ENCODE measurements at regions not wholly inside any gene's neighbourhood (a gene's known extent, or its start where the extent isn't known, plus 50 kb on each side); places are given as distances from the start of the nearest gene placed in this dataset.

- no peak for DNase-seq
Observed at GRCh38 chr7:22586101-22586785, 86.3 kb upstream of the STEAP1B start.

- DNase-seq = no peak
Observed at GRCh38 chr7:22584179-22584578, 84.2 kb upstream of the STEAP1B start.

DNA sequence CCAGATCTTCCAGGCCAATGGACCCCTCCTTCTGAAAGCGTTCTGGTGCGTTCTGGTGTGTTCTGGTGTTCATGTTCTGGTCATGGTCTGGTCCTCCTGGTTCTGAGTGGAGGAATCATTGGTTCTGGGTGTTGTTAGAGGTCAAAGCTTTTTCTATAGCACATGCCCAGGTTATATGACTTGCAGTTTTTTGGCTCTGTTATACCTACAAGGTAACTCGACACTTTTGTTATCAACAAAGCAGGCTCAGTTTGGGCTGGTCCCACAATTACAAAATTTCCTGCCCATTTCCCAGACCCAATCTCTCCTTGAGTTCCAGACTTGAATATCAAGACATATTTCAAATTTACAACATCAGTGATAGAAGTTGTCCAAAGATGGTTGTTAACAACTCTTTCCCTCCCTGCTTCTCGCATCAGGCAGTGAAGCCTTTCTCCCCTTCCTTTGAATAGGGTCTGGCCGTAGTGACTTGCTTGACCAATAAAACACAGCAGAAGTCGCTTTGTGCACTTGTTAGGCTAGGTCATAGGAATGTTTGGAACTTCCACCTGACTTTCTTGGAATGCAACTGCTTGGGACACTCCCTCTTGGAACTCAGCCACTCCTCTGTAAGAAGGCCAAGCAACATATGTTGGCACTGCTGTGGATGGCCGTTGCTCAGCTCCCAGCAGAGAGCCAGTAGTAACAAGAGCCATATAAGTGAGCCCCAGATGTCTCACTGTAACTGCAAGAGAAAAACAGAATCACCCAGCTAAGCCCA lies 83.1 kb upstream of the STEAP1B start:
- DNase-seq = no peak

DNA sequence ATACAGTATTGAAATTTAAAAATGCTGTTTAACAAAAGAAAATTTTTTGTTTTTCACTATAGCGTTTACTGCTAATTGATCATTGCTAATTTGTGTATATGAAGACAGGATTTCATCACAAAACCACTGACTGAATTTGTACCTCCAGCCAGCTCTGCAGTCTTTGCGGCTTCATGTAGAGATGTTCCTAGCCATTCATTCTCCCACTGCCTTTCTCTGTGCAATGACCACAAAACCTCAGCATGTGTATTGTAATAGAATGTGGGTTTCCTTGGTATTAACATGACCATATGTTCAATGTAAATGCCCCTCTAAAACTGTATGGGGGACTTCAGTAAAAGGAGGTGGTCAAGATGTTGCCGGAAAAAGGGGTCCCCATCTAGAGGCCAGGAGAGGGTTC lies 81.1 kb upstream of the STEAP1B start:
- no peak for DNase-seq

DNA sequence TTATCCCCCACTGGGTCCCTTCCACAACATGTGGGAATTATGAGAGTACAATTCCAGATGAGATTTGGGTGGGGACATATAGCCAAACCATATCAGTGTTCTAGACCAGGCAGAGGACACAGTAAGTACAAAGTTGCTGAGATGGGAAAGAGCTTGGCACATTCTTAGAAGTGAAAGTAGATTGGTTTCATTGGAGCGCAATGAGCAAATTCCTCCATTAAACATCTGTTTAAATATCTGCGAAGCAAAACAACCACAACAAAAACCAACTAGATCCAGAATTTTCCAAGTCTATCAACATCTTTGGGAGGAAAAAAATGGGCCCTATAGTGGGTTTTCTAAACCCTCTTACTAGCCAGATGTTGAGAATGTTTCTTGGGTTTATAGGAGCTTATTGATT lies 80.0 kb upstream of the STEAP1B start:
- no peak for DNase-seq

DNA sequence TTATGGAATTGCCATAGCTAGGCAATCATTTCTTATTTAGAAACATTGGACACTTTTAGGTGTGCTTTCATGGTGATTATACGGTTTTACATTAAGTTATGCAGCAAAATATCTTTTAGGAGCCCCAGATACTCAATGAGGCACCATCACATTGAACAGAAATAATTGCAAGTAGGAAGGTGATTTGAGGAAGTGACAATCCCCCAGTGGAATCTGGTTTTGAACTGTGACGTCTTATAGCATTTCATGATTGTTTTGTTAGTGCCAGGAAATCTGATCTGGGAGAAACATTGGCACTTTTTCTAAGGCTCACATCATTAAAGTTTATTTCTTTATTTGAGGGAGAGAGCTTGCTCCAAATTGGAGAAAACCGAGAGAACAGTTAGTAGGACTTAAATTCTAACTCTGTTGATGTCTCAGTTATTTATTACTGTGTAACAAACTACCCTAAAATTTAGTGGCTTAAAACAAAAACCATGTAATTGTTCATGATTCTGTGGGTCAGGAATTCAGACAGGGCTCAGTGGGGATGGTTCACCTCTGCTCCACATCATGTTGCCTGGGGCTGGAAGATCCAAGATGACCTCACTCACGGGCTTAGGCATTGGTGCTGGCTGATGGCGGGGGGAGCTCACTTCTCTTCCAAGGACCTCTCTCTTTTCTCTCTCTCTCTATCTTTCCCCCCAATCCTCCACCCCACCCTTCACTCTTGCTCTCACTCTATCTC lies 78.2 kb upstream of the STEAP1B start:
- no peak for DNase-seq

DNA sequence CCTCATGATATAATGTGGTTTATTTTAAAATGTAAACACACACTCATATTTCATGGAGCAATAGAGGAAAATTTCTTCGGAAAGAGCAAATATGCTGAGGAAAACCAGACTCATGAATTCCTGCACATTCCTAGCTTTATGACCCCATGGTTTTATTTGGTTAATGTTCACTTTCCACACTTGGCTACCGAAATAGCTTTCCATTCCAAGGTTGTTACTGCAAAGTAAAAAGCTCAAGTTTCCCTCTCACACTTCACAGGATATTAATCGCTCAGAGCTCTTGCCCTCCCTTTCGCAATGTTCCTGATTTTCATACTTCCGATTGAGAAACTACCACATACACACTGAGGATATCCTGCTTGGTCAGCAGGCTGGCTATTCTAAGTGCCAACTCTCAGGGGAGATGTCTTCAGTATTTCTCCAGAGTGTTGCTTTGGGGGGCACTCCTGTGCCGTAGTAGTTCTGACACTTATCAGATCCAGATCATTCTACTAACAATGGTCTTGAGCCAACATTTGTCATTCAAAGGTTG lies 77.5 kb upstream of the STEAP1B start:
- DNase-seq = no peak

DNA sequence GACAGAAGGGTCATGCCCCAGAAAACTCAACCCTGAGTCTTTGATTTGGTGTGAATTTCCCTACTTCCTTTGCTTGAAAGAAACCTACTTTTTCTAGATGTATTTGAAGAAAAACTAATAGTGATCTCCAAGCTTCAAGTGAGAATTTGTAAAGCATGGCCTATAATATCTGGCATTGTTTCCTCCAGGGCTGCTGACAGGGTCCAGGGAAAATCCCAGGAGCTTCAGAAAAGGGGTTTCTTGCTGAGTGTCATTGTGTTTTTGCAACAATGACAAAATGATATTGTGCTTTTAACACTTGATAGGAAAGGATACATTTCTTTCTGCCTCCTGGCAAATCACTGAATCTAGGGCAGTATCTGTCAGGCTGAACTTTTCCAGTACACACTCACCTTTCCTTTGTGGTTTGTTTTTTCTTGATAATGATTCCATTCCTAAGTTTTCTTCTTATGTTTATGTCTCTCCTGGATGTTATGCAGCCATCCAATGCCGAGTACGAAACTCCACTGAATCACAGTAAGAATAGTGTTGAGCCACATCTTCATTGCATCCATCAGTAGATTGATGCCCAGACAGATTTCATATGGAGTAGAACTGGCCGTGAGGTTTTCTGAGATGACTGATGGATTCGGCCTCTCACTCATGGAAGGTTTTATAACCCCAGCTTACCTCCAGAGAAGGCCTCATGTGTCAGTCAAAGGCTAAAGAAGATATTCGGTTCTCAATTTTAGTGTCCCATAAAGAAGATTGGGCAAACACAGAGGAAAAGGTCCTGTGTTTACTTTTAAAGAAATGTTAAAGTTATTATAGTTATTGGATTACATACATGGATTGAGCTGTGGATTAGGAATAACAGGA lies 76.9 kb upstream of the STEAP1B start:
- DNase-seq = no peak

DNA sequence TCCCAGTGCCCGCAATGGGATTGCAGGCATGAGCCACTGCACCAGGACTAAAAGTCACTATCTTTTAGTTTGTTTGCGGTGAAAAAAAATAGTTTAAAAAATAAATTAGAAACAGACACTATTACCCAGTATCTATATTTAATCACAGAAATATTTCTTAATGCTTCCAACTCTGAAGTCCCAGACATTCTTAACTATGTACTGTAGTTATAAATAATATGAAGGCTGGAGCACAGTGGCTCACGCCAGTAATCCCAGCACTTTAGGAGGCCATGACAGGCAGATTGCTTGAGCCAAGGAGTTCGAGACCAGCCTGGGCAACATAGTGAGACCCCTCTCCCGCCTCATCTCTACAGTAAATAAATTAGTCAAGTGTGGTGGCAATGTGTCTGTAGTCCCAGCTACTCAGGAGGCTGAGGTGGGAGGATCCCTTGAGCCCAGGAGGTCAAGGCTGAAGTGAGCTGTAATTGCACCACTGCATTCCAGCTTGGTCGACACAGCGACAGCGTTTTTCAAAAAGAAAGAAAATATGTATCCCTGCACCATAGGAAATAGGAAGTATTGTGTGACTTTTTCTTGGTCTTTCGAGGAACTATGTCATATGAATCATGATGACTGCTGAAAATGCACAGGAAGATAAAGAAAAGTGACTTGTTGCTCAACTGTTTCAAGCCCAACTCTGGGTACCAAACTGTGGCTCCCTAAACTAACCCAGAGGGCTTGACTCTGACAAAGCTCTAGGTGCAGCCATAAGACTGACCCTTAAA lies 74.9 kb upstream of the STEAP1B start:
- DNase-seq = no peak

- no peak for DNase-seq
Observed at GRCh38 chr7:22572937-22573336, 72.9 kb upstream of the STEAP1B start.

- DNase-seq = no peak
Observed at GRCh38 chr7:22572292-22572691, 72.3 kb upstream of the STEAP1B start.

DNA sequence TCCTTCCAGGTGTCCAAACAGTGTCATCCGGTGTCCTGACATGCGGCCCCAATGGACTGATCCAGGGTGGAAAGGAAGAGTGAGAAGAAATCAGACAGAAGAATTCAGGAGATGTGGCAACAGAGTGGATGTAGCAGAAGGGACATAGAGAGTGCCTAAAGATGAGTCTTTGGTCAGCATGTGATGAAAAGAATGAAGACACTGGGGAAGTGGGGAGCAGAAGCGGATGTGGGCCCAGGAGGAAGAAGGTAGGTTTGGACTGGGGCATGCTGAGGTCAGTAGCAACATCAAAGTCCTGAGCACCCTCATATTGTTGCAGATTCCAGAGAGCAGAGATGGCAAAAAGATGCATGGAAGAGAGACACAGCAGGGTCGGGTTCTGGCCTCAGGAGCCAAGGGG lies 71.8 kb upstream of the STEAP1B start:
- no peak for DNase-seq

DNA sequence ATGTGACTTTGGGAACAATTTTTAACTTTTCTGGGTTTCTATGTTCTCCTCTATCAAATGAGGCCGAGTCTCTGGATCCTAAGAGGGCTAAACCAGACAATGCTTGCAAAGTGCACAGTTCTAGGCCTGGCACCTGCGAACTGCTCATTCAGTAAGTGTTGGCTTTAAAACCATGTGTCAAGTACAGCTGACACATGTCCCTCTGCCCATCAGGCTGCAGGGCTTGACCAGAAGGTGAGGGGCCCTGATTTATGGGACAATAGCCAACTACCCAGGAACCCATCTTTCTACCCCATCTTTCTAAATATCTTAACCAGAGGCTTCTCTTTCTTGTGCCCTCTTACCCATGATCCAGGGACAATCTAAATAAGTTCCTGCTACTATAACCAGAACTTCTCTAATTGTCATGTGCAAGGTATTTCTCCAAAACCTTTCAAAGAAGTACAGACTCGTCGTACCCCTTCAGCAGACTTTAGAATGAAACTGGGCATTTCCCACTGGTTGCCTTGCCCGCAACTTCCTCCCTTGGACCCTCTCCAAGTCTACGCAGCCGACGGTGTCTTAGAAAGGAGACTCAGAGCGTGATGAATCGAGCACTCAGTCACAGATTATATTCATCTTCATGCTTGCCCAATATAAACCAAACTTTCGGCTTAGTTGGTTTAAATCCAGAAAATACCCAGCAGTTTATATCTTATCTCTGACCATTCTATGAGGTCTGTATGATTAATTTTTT lies 69.8 kb upstream of the STEAP1B start:
- no peak for DNase-seq

DNA sequence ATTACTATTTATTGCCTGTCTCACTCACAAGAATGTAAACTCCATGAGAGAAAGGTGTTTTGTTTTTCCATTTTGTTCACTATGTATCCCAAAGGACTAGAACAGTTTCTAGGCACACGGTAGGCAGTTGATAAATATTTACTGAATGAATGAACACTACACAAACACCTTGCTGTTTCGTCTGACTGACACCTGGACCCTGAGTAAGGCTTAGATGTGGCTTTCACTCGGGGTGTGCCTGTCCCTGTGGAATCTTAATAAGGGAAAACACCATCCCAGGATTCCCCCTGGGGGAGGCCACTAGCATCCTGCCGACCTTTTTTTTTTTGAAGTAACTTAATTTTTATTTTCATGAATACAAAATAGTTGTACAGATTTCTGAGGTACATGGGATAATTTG lies 66.6 kb upstream of the STEAP1B start:
- no peak for DNase-seq

DNA sequence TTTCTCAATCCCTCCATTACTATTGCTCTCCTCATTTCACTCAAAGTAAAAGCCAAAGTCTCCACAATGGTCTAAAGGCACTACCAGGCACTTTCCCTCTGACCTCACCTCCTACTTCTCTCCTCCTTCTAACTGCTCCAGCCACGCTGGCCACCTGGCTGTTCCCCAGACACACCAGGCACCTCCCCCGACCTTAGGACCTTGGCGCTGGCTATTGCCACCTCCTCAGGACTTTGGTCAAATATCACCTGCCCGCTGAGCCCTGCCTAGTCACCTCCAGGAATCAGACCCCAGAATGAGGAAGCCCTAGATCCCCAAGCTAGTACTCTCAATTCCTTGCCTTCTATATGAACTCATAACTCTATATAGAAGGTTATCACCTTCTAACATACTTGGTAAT lies 66.2 kb upstream of the STEAP1B start:
- DNase-seq = no peak

- no peak for DNase-seq
Observed at GRCh38 chr7:22565315-22565811, 65.4 kb upstream of the STEAP1B start.

DNA sequence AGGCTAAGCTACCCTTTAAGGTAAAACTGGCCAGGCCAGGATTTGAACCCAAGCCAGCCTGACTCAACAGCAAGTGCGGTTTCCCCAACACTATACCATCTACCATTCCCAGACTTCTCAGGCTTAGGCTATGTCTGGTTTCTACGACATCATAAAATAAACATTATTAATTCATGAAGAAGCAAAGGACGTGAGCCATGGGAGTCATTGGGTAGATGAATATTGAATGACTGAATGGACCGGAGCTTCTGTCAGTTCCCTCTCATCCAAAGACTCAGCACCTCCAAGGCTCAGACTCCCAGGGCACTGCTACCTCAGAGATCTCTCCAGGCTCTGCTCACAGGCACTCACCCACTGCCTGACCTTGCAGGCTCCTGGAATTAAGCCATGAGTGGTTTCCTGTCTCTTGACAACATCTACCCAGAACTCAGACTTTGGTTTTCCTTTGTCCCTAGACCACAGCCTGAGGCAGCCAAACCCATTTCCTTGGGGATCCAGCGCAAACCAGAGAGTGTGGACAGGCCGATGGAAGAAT lies 64.6 kb upstream of the STEAP1B start:
- no peak for DNase-seq

DNA sequence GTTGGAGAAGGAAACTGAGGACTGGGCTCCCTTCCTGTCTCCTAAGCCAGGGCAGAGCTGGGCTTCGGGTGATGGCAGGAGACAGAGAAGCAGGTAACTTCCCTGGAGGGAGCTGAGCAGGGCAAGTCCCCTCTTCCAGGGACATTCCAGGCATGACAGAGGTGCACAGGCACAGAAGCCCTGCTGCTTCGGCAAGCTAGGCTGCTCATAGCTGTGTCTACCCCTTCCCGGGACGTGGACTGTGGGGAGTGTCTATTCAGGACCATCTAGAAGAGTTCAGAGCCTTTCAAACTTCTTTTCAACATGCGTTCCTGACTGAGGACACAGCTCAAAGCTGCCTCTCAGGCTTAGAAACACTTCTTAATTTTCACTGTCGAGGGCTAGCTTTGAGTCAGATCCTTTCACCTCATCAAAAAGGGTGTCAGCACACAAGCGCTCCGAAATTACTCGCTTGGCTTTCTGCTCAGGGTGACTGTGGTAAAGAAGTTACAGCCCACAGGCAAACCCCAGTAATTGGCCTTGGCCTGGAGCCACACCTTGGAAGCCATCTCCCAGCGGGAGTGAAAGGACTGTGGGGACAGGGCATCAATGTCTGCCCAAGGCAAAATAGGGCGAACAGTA lies 63.7 kb upstream of the STEAP1B start:
- DNase-seq = peak; percentile 55

GRCh38 chr7:22563032-22563501 lies 63.1 kb upstream of the STEAP1B start:
- DNase-seq = no peak
